Keratinocyte (primary cell): ENCODE measurements at regions not wholly inside any gene's neighbourhood (a gene's known extent, or its start where the extent isn't known, plus 50 kb on each side); places are given as distances from the start of the nearest gene placed in this dataset.

Experiments
- DNase-seq: peaks from one replicate; pipeline ENCODE4 v3.0.0-alpha.2; 2011; ENCODE audit warnings: low read depth, missing footprints, low spot score
- FAIRE-seq: peaks from 2 replicates; lab custom pipeline; 2011; peaks lifted over from hg19 to GRCh38; lab: Jason Lieb, UNC
- H2AFZ ChIP-seq: 2 replicates; pipeline ENCODE4 v1.6.0; 2012; ENCODE audit warnings: low read length, control low read depth, inconsistent platforms; ENCODE audit not compliant: control insufficient read depth
- H3K27ac ChIP-seq: 2 replicates; pipeline ENCODE4 v1.5.1; 2011; ENCODE audit warnings: low read length; ENCODE audit not compliant: control insufficient read depth, insufficient read depth
- H3K27me3 ChIP-seq: 3 replicates; pipeline ENCODE4 v1.6.0; 2011; ENCODE audit warnings: low read length; ENCODE audit not compliant: control insufficient read depth, insufficient read depth; ENCODE audit errors: extremely low read depth
- H3K36me3 ChIP-seq, 2 experiments: 2 replicates in 1 of 2; 3 replicates in 1 of 2; pipeline ENCODE4 v1.5.1; 2011; ENCODE audit warnings: low read length in 2 of 2, mild to moderate bottlenecking in 1 of 2; ENCODE audit not compliant: control insufficient read depth in 2 of 2, insufficient read depth in 2 of 2; ENCODE audit errors: extremely low read depth in 1 of 2
- H3K4me1 ChIP-seq: 3 replicates; pipeline ENCODE4 v1.5.1; 2011; ENCODE audit warnings: low read length; ENCODE audit not compliant: control insufficient read depth, insufficient read depth; ENCODE audit errors: extremely low read depth
- H3K4me2 ChIP-seq: 3 replicates; pipeline ENCODE4 v1.6.0; 2011; ENCODE audit warnings: low read depth, low read length; ENCODE audit not compliant: control insufficient read depth, insufficient read depth; ENCODE audit errors: extremely low read depth
- H3K4me3 ChIP-seq, 3 experiments: fragments of 200-600 bp in 1 of 3; sonication (generic) in 1 of 3; 2 replicates in 2 of 3; 3 replicates in 1 of 3; pipeline ENCODE4 v1.5.1; 2011 to 2016; ENCODE audit warnings: low read length in 3 of 3, mild to moderate bottlenecking in 3 of 3, control low read depth in 2 of 3, inconsistent platforms in 1 of 3, low read depth in 1 of 3, mixed read lengths in 1 of 3, mixed run types in 1 of 3, moderate library complexity in 1 of 3; ENCODE audit not compliant: control insufficient read depth in 2 of 3, insufficient read depth in 2 of 3; ENCODE audit errors: extremely low read depth in 1 of 3
- H3K79me2 ChIP-seq: 2 replicates; pipeline ENCODE4 v1.6.0; 2012; ENCODE audit warnings: low read length; ENCODE audit not compliant: control insufficient read depth, insufficient read depth
- H3K9ac ChIP-seq: 3 replicates; pipeline ENCODE4 v1.6.0; 2011; ENCODE audit warnings: low read length; ENCODE audit not compliant: control insufficient read depth, insufficient read depth; ENCODE audit errors: extremely low read depth
- H3K9me1 ChIP-seq: 3 replicates; pipeline ENCODE4 v1.6.0; 2011; ENCODE audit warnings: low read length; ENCODE audit not compliant: control insufficient read depth, insufficient read depth; ENCODE audit errors: extremely low read depth
- H3K9me3 ChIP-seq: 2 replicates; pipeline ENCODE4 v1.5.1; 2012; ENCODE audit warnings: low read depth, low read length; ENCODE audit not compliant: control insufficient read depth
- H4K20me1 ChIP-seq: 3 replicates; pipeline ENCODE4 v1.6.0; 2011; ENCODE audit warnings: low read length; ENCODE audit not compliant: control insufficient read depth, insufficient read depth; ENCODE audit errors: extremely low read depth
- EZH2 ChIP-seq: IDR thresholded peaks from one replicate; pipeline ENCODE4 v1.6.1; 2012; ENCODE audit warnings: inconsistent platforms, mild to moderate bottlenecking, low read length, moderate library complexity
- dilution Hi-C: fragments of 300-500 bp; cut with MboI; formaldehyde crosslinking; loops from one replicate; pipeline ENCODE4 v1.7.0; 2020; ENCODE audit warnings: low sequenced_read_pairs; ENCODE audit not compliant: extremely low pct_ligation_motif_present
- TF ChIP-seq, protein P1 (sequence below), 3 experiments: IDR thresholded peaks in 1 of 3; conservative IDR thresholded peaks in 1 of 3; optimal IDR thresholded peaks in 1 of 3; 2 replicates in 2 of 3; 3 replicates in 1 of 3; pipeline versions ENCODE3 to v1.5.1; 2011; ENCODE audit warnings: low read length in 3 of 3, mild to moderate bottlenecking in 3 of 3, moderate library complexity in 2 of 3, control low read depth in 1 of 3, inconsistent platforms in 1 of 3; ENCODE audit not compliant: insufficient read depth in 2 of 3; ENCODE audit errors: extremely low read depth in 1 of 3

GRCh38 chr13:31073859-31074718 is 87.6 kb downstream of the HSPH1 start:
- H2AFZ ChIP-seq: no peak overlapping the region
- no peaks in the 10 kb centered on the region for H3K79me2 ChIP-seq
- H3K4me1 ChIP-seq: no peaks in the 10 kb centered on the region
- no peaks in the 10 kb centered on the region for H3K36me3 ChIP-seq
- no peaks in the 10 kb centered on the region for H3K9me1 ChIP-seq
- TF ChIP-seq EZH2: no peak
- TF ChIP-seq, protein P1, sequence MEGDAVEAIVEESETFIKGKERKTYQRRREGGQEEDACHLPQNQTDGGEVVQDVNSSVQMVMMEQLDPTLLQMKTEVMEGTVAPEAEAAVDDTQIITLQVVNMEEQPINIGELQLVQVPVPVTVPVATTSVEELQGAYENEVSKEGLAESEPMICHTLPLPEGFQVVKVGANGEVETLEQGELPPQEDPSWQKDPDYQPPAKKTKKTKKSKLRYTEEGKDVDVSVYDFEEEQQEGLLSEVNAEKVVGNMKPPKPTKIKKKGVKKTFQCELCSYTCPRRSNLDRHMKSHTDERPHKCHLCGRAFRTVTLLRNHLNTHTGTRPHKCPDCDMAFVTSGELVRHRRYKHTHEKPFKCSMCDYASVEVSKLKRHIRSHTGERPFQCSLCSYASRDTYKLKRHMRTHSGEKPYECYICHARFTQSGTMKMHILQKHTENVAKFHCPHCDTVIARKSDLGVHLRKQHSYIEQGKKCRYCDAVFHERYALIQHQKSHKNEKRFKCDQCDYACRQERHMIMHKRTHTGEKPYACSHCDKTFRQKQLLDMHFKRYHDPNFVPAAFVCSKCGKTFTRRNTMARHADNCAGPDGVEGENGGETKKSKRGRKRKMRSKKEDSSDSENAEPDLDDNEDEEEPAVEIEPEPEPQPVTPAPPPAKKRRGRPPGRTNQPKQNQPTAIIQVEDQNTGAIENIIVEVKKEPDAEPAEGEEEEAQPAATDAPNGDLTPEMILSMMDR (optimal IDR thresholded peaks at IDR 0.05 in 1 of 3, IDR thresholded peaks at IDR 0.05 in 1 of 3, conservative IDR thresholded peaks at IDR 0.05 in 1 of 3; ENCODE audit: extremely low read depth in 1 of 3, insufficient read depth in 2 of 3, low read length in 3 of 3): no peak
- no peak overlapping the region for H3K27ac ChIP-seq
- no peaks in the 10 kb centered on the region for H4K20me1 ChIP-seq
- dilution Hi-C loops: no loop called here
- no peak overlapping the region for H3K9ac ChIP-seq
- DNase-seq (no peak), FAIRE-seq (no peak)
- no peak overlapping the region for H3K4me3 ChIP-seq
- no peaks in the 10 kb centered on the region for H3K27me3 ChIP-seq
- no peak overlapping the region for H3K4me2 ChIP-seq
- H3K9me3 ChIP-seq: no peaks in the 10 kb centered on the region

DNA sequence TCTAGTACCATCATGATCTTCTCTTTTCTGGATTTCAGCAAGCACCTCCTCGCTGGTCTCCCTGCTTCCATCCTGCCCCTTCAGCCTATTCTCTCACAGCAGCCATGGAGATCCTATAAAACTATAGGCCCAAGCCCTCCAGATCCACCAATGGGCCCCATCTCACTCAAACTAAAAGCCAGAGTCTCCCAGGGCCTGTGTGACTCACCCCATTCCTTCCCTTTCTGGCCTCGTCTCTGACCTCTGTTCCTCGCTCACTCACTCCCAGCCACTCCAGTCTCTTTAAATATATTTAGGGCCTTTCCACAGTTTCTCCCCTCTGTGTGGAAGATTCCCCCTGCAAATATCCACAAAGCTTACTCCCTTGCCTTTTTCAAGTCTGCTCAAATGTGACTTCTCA is 89.7 kb downstream of the HSPH1 start:
- no peak for DNase-seq
- no peak overlapping the region for H3K4me3 ChIP-seq
- H3K9ac ChIP-seq: no peak overlapping the region
- dilution Hi-C loops: no loop called here
- no peaks in the 10 kb centered on the region for H3K27me3 ChIP-seq
- no peak for FAIRE-seq
- H3K9me3 ChIP-seq: no peaks in the 10 kb centered on the region
- H3K4me1 ChIP-seq: peaks cover 9% of the 10 kb centered on the region
- TF ChIP-seq EZH2: no peak
- TF ChIP-seq, protein P1 (optimal IDR thresholded peaks at IDR 0.05 in 1 of 3, IDR thresholded peaks at IDR 0.05 in 1 of 3, conservative IDR thresholded peaks at IDR 0.05 in 1 of 3; ENCODE audit: extremely low read depth in 1 of 3, insufficient read depth in 2 of 3, low read length in 3 of 3): no peak
- H2AFZ ChIP-seq: no peak overlapping the region
- no peak overlapping the region for H3K4me2 ChIP-seq
- no peaks in the 10 kb centered on the region for H3K36me3 ChIP-seq
- no peak overlapping the region for H3K27ac ChIP-seq
- no peaks in the 10 kb centered on the region for H3K79me2 ChIP-seq
- H4K20me1 ChIP-seq: no peaks in the 10 kb centered on the region
- H3K9me1 ChIP-seq: no peaks in the 10 kb centered on the region
